ENCODE measurements at regions not wholly inside any gene's neighbourhood (a gene's known extent, or its start where the extent isn't known, plus 50 kb on each side); places are given as distances from the start of the nearest gene placed in this dataset.
A peak's percentile ranks its signal among the peaks of the same experiment; 100 is the strongest.

DNA sequence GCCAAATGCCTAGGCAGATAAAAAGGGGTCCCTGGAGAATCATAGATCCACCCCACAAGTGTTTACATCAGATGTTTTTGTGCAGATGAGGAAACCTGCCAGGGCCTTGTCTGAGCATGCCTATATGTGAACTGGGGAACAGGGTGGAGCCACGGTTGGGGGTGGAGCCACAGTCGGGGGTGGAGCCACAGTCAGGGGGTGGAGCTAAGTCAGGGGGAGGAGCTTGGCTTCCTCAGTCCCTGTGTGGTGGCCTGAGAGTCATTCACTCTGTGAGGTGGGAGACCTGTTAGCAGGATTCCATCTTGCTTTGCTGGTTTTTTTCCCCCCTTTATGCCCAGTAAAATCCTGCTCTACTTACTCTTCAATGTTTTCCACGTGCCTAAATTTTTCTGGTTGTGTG, 57.8 kb upstream of the TGFBR2 start:
- Mint-ChIP-seq H3K27me3 (ENCODE audit: low read depth in 3 of 3) (peaks cover 0 to 3% (median 0%) of the 10 kb centered on the region in 3 donors), H3K4me3 (no peak overlapping the region), H3K27ac (peak overlapping the region in 1 of 7 donors; percentile 36), H3K9me3 (peaks cover 0 to 6% (median 2%) of the 10 kb centered on the region in 7 donors), H3K4me1 (no peaks in the 10 kb centered on the region), H3K36me3 (no peaks in the 10 kb centered on the region)
- Histone ChIP-seq H3K27me3 (ENCODE audit: control insufficient read depth in 2 of 2, insufficient read depth in 2 of 2, low read length in 2 of 2) (no peaks in the 10 kb centered on the region), H3K4me2 (replicated peaks; ENCODE audit: extremely low read depth, low read length, poor library complexity, severe bottlenecking) (no peak overlapping the region), H3K79me2 (ENCODE audit: insufficient read depth, low read length) (no peaks in the 10 kb centered on the region), H2AFZ (ENCODE audit: insufficient read depth, low read depth, low read length, poor library complexity, severe bottlenecking) (no peak overlapping the region), H4K20me1 (ENCODE audit: insufficient read depth, low read length) (no peaks in the 10 kb centered on the region), H3K9ac (ENCODE audit: insufficient read depth, low read length, poor library complexity, severe bottlenecking) (no peak overlapping the region), H3K4me1 (ENCODE audit: control insufficient read depth in 1 of 2, insufficient read depth in 2 of 2, low read length in 2 of 2) (no peaks in the 10 kb centered on the region), H3K27ac (ENCODE audit: low read depth in 1 of 2, low read length in 2 of 2) (no peak overlapping the region), H3K4me3 (replicated peaks in 1 of 3; ENCODE audit: low read depth in 2 of 3, low read length in 3 of 3) (no peak overlapping the region), H3K36me3 (replicated peaks in 1 of 2; ENCODE audit: control insufficient read depth in 1 of 2, insufficient read depth in 2 of 2, low read length in 2 of 2) (no peaks in the 10 kb centered on the region), H3K9me3 (replicated peaks in 1 of 2; ENCODE audit: control insufficient read depth in 1 of 2, insufficient read depth in 1 of 2, low read length in 2 of 2) (no peaks in the 10 kb centered on the region)
- WGBS (ENCODE audit: insufficient coverage): 63% methylated on average over 2 of the region's 3 CpGs
- intact Hi-C loops (cut with micrococcal nuclease): no loop called here
- DNase-seq: peak in 1 of 3 donors; percentile 10
- TF ChIP-seq, protein P1, sequence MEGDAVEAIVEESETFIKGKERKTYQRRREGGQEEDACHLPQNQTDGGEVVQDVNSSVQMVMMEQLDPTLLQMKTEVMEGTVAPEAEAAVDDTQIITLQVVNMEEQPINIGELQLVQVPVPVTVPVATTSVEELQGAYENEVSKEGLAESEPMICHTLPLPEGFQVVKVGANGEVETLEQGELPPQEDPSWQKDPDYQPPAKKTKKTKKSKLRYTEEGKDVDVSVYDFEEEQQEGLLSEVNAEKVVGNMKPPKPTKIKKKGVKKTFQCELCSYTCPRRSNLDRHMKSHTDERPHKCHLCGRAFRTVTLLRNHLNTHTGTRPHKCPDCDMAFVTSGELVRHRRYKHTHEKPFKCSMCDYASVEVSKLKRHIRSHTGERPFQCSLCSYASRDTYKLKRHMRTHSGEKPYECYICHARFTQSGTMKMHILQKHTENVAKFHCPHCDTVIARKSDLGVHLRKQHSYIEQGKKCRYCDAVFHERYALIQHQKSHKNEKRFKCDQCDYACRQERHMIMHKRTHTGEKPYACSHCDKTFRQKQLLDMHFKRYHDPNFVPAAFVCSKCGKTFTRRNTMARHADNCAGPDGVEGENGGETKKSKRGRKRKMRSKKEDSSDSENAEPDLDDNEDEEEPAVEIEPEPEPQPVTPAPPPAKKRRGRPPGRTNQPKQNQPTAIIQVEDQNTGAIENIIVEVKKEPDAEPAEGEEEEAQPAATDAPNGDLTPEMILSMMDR (IDR thresholded peaks at IDR 0.05): no peak

DNA sequence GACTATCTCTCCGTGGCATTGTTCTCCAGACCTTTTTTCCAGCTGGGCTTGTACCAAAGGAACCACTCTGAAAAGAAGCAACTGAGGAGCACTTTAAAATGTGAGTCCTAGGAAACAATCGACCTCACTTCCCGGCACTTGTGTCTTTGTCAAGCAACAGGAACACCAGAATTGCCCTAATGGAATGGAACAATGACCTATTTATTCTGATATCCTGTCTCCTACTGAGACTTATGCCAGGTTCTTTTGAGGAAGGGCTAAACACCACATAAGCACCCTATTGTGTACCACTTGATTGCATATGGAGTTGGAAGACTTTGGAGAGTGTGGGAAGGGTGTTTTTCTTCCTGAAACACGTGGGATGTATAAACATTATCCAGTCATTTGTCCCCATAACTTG, 56.8 kb upstream of the TGFBR2 start:
- TF ChIP-seq, protein P1 (IDR thresholded peaks at IDR 0.05): no peak
- Histone ChIP-seq H3K4me2 (replicated peaks; ENCODE audit: extremely low read depth, low read length, poor library complexity, severe bottlenecking) (no peak overlapping the region), H3K27me3 (ENCODE audit: control insufficient read depth in 2 of 2, insufficient read depth in 2 of 2, low read length in 2 of 2) (no peaks in the 10 kb centered on the region), H3K27ac (ENCODE audit: low read depth in 1 of 2, low read length in 2 of 2) (no peak overlapping the region), H3K4me3 (replicated peaks in 1 of 3; ENCODE audit: low read depth in 2 of 3, low read length in 3 of 3) (no peak overlapping the region), H3K4me1 (ENCODE audit: control insufficient read depth in 1 of 2, insufficient read depth in 2 of 2, low read length in 2 of 2) (no peaks in the 10 kb centered on the region), H4K20me1 (ENCODE audit: insufficient read depth, low read length) (no peaks in the 10 kb centered on the region), H3K9me3 (replicated peaks in 1 of 2; ENCODE audit: control insufficient read depth in 1 of 2, insufficient read depth in 1 of 2, low read length in 2 of 2) (no peaks in the 10 kb centered on the region), H2AFZ (ENCODE audit: insufficient read depth, low read depth, low read length, poor library complexity, severe bottlenecking) (no peak overlapping the region), H3K36me3 (replicated peaks in 1 of 2; ENCODE audit: control insufficient read depth in 1 of 2, insufficient read depth in 2 of 2, low read length in 2 of 2) (no peaks in the 10 kb centered on the region), H3K79me2 (ENCODE audit: insufficient read depth, low read length) (no peaks in the 10 kb centered on the region), H3K9ac (ENCODE audit: insufficient read depth, low read length, poor library complexity, severe bottlenecking) (no peak overlapping the region)
- Mint-ChIP-seq H3K36me3 (no peaks in the 10 kb centered on the region), H3K9me3 (peaks cover 0 to 6% (median 2%) of the 10 kb centered on the region in 7 donors), H3K27me3 (ENCODE audit: low read depth in 3 of 3) (peaks cover 0 to 3% (median 0%) of the 10 kb centered on the region in 3 donors), H3K4me3 (no peak overlapping the region), H3K27ac (no peak overlapping the region), H3K4me1 (no peaks in the 10 kb centered on the region)
- intact Hi-C loops (cut with micrococcal nuclease): no loop called here
- WGBS (ENCODE audit: insufficient coverage): 100% methylated on average over 1 of the region's 4 CpGs
- DNase-seq: no peak

All from CD14-positive monocyte (primary cell).